K562 (cell line): ENCODE measurements at regions not wholly inside any gene's neighbourhood (a gene's known extent, or its start where the extent isn't known, plus 50 kb on each side); places are given as distances from the start of the nearest gene placed in this dataset.

ENCODE experiments used
- ATAC-seq: fragments of 200-7000 bp; cut with Tn5 transposase; 3 replicates; pipeline ENCODE4 v1.9.1; 2020; ENCODE audit warnings: moderate library complexity
- BruUV-seq: library from RNA; stranded (reverse); fragments of 400-500 nt; replicated peaks from 2 replicates; lab custom pipeline; 2021; lab: Mats Ljungman, UMichigan
- CTCF ChIA-PET: fragments of 300-600 bp; formaldehyde crosslinking; extraction: SDS; loops from one replicate; lab custom pipeline; 2021; ENCODE audit warnings: low intra/inter-chr PET ratio; lab: Yijun Ruan, JAX
- POLR2A ChIA-PET: fragments of 300-600, 350-650 bp; sonication (Branson Sonifier 250); formaldehyde crosslinking; extraction: SDS; loops from one replicate; lab custom pipeline; 2021; ENCODE audit warnings: antibody characterized with exemption, inconsistent platforms; lab: Yijun Ruan, JAX
- DNase-seq, 4 experiments: peaks; one replicate each; pipeline versions ENCODE4 v3.0.0 to v3.0.0-alpha.2; 2011 to 2018; ENCODE audit warnings: low spot score in 3 of 4, mixed read lengths in 3 of 4; ENCODE audit errors: extremely low read depth in 1 of 4
- FAIRE-seq: peaks from 2 replicates; lab custom pipeline; 2011; peaks lifted over from hg19 to GRCh38; lab: Jason Lieb, UNC
- H2AFZ ChIP-seq: 2 replicates; pipeline ENCODE4 v1.6.0; 2011; ENCODE audit warnings: low read depth, low read length, control low read depth, inconsistent platforms
- H3K27ac ChIP-seq: fragments of 200-600 bp; 3 replicates; pipeline ENCODE4 v1.8.0; 2011; ENCODE audit warnings: low read depth, mild to moderate bottlenecking, control low read depth, inconsistent platforms, low read length, moderate library complexity, mixed read lengths; ENCODE audit errors: extremely low read depth
- H3K27me3 ChIP-seq, 2 experiments: fragments of 300-600 bp in 1 of 2; 2 replicates in 1 of 2; 3 replicates in 1 of 2; pipeline versions ENCODE4 v1.6.0 to v1.8.0; 2011; ENCODE audit warnings: inconsistent platforms in 2 of 2, low read length in 2 of 2, mild to moderate bottlenecking in 1 of 2, mixed read lengths in 1 of 2, moderate library complexity in 1 of 2; ENCODE audit not compliant: control insufficient read depth in 2 of 2, insufficient read depth in 2 of 2
- H3K36me3 ChIP-seq: fragments of 300-600 bp; 3 replicates; pipeline ENCODE4 v1.8.0; 2011; ENCODE audit warnings: mild to moderate bottlenecking, low read length, inconsistent platforms; ENCODE audit not compliant: control insufficient read depth, insufficient read depth
- H3K4me1 ChIP-seq, 2 experiments: fragments of 200-600 bp in 1 of 2; replicated peaks in 1 of 2; 2 replicates in 1 of 2; 3 replicates in 1 of 2; pipeline versions ENCODE4 v1.5.1 to v1.8.0; 2011; ENCODE audit warnings: inconsistent platforms in 2 of 2, low read length in 2 of 2, mild to moderate bottlenecking in 1 of 2, mixed read lengths in 1 of 2, moderate library complexity in 1 of 2; ENCODE audit not compliant: control insufficient read depth in 2 of 2, insufficient read depth in 2 of 2
- H3K4me2 ChIP-seq: 2 replicates; pipeline ENCODE4 v1.6.1; 2011; ENCODE audit warnings: low read length, control low read depth, inconsistent platforms, mixed read lengths; ENCODE audit not compliant: insufficient read depth
- H3K4me3 ChIP-seq: fragments of 200-600 bp; sonication (generic), shearing (Covaris generic); 2 replicates; pipeline ENCODE4 v1.5.1; 2016; ENCODE audit warnings: control low read depth, inconsistent platforms
- H3K79me2 ChIP-seq: fragments of 200-600 bp; 3 replicates; pipeline ENCODE4 v1.8.0; 2011; ENCODE audit warnings: low read length, inconsistent platforms; ENCODE audit not compliant: control insufficient read depth, insufficient read depth
- H3K9ac ChIP-seq, 2 experiments: 2 replicates each; pipeline versions ENCODE4 v1.6.0 to v1.6.1; 2011; ENCODE audit warnings: low read depth in 2 of 2, low read length in 2 of 2, control low read depth in 1 of 2, inconsistent platforms in 1 of 2, mild to moderate bottlenecking in 1 of 2, mixed read lengths in 1 of 2; ENCODE audit not compliant: insufficient read depth in 1 of 2
- H3K9me1 ChIP-seq: one replicate; pipeline ENCODE4 v1.6.0; 2011; ENCODE audit warnings: inconsistent platforms, mild to moderate bottlenecking, low read length, moderate library complexity; ENCODE audit not compliant: control insufficient read depth, insufficient read depth
- H3K9me3 ChIP-seq: replicated peaks from 2 replicates; pipeline ENCODE4 v1.5.1; 2011; ENCODE audit warnings: low read depth, low read length, inconsistent platforms; ENCODE audit not compliant: control insufficient read depth, insufficient read depth
- H4K20me1 ChIP-seq: replicated peaks from 2 replicates; pipeline ENCODE4 v1.6.1; 2011; ENCODE audit warnings: low read length, inconsistent platforms, mixed read lengths; ENCODE audit not compliant: control insufficient read depth, insufficient read depth
- NFXL1 ChIP-seq: fragments of 450-650 bp; formaldehyde crosslinking; IDR thresholded peaks from 2 replicates; pipeline ENCODE4 v1.4.0; 2021; ENCODE audit warnings: mild to moderate bottlenecking
- SRSF3 ChIP-seq: fragments of 200-400 bp; formaldehyde crosslinking; IDR thresholded peaks from 2 replicates; pipeline ENCODE4 v1.6.1; 2016; ENCODE audit warnings: mild to moderate bottlenecking, low read length, moderate library complexity; ENCODE audit not compliant: insufficient read depth
- TAF9B ChIP-seq: fragments of 450-650 bp; IDR thresholded peaks from 2 replicates; pipeline ENCODE4 v1.6.1; 2018; ENCODE audit warnings: mild to moderate bottlenecking; ENCODE audit not compliant: partially characterized antibody
- XRCC4 ChIP-seq: IDR thresholded peaks from one replicate; pipeline ENCODE4 v1.6.1; 2011; ENCODE audit not compliant: insufficient read depth, insufficient read length; ENCODE audit errors: extremely low read depth
- WGBS: fragments of 100-300 bp; shearing (Covaris generic); methylation state at CpG from one replicate; pipeline ENCODE4 v1.1.6; 2016; ENCODE audit warnings: low coverage, mixed read lengths; ENCODE audit not compliant: insufficient coverage; ENCODE audit errors: missing lambda C conversion rate; 5-methylcytosine and 5-hydroxymethylcytosine counted together
- in situ Hi-C: fragments of 300-500 bp; cut with MboI; formaldehyde crosslinking; loops from 4 replicates; pipeline ENCODE4 v1.15.0; 2018; ENCODE audit warnings: inconsistent platforms, mixed read lengths
- intact Hi-C: fragments of 100-400 bp; cut with micrococcal nuclease; formaldehyde crosslinking; loops from 2 replicates; pipeline ENCODE4 v1.14.2; 2022
- TF ChIP-seq, protein P1 (sequence below): fragments of 250-450 bp; sonication (Bioruptor Pico); IDR thresholded peaks from 2 replicates; pipeline ENCODE4 v1.9.0; 2021; ENCODE audit warnings: mild to moderate bottlenecking

DNA sequence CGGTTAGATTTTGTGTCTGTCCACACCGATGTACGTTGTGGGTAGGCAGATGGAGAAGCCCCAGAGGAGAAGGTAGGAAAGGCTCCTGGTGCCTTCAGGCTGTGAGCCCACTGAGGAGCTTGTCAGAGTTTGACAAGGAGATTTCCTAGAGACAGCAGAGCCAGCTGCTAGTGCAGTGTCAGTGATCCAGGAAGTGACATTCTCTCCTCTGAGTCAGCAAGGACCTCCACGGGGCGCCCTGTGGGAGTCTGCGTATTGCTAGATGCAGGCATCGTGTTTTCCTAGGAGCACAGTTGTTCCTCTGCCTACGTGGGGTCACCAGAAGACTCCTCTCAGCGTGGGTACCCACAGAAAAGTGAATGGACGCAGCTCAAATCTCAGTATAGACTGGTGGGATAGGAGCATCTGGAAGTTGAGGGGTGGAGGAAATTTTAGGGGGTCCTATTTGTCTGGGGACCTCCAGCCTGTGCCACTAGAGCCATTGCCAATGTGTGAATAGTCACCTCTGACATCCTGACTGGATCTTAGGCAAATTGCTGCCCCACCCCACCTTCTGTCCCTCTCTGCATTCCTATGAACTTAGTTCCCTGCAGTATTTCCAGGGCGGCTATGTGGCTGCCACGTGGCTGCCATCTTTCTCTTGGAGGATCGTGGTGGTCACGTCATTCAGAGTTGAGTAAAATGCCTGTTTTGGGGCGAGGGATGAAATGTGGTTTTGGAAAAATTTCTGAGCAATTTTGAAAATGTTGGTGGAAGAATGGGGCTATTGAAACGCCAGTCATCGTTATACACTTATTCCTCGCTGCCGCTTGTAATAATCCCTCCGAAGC lies 84.8 kb upstream of the KLHL25 start:
- Histone ChIP-seq H3K36me3 (no peaks in the 10 kb centered on the region), H2AFZ (no peak overlapping the region), H4K20me1 (no peaks in the 10 kb centered on the region), H3K4me3 (no peak overlapping the region), H3K79me2 (no peaks in the 10 kb centered on the region), H3K9me1 (no peaks in the 10 kb centered on the region), H3K9me3 (no peaks in the 10 kb centered on the region), H3K9ac (no peak overlapping the region), H3K4me2 (no peak overlapping the region), H3K4me1 (no peaks in the 10 kb centered on the region), H3K27ac (no peak overlapping the region), H3K27me3 (no peaks in the 10 kb centered on the region)
- in situ Hi-C loops: no loop called here
- BruUV-seq: no TSS peak
- ChIA-PET POLR2A (no interaction called here), CTCF (no interaction called here)
- DNase-seq (no peak), FAIRE-seq (no peak), ATAC-seq (no peak)
- WGBS: 0% methylated on average over 20 of the region's 20 CpGs
- intact Hi-C loops: no loop called here
- TF ChIP-seq NFXL1 (CRISPR knock-in tag) (no peak), SRSF3 (no peak), TAF9B (no peak), XRCC4 (no peak)
- TF ChIP-seq, protein P1, sequence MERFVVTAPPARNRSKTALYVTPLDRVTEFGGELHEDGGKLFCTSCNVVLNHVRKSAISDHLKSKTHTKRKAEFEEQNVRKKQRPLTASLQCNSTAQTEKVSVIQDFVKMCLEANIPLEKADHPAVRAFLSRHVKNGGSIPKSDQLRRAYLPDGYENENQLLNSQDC (CRISPR knock-in tag): no peak
